IMR-90 (cell line): ENCODE measurements at regions not wholly inside any gene's neighbourhood (a gene's known extent, or its start where the extent isn't known, plus 50 kb on each side); places are given as distances from the start of the nearest gene placed in this dataset.

Experiments used
- ATAC-seq: fragments of 200-7000 bp; cut with Tn5 transposase; 2 replicates; pipeline ENCODE4 v1.9.1; 2020; ENCODE audit warnings: low read depth, mild to moderate bottlenecking, moderate library complexity
- BruUV-seq: library from RNA; stranded (reverse); fragments of 400-500 nt; replicated peaks from 2 replicates; lab custom pipeline; 2021; lab: Mats Ljungman, UMichigan
- CTCF ChIA-PET: fragments of 300-600 bp; formaldehyde crosslinking; extraction: SDS; loops from one replicate; lab custom pipeline; 2021; ENCODE audit warnings: antibody characterized with exemption; lab: Yijun Ruan, JAX
- POLR2A ChIA-PET: fragments of 300-600 bp; sonication (Branson Sonifier 250); formaldehyde crosslinking; loops from one replicate; lab custom pipeline; 2022; ENCODE audit warnings: antibody characterized with exemption; ENCODE audit not compliant: unreplicated experiment; lab: Charles Lee
- DNase-seq: peaks from one replicate; pipeline ENCODE4 v3.0.0; 2013
- H2AFZ ChIP-seq: replicated peaks from 2 replicates; pipeline ENCODE3; 2013; ENCODE audit warnings: low read length, mild to moderate bottlenecking; ENCODE audit not compliant: poor library complexity
- H2AK5ac ChIP-seq: 2 replicates; pipeline ENCODE4 v1.6.1; 2013; ENCODE audit warnings: low read depth, low read length, inconsistent platforms
- H2AK9ac ChIP-seq: replicated peaks from 2 replicates; pipeline ENCODE3; 2013; ENCODE audit warnings: mild to moderate bottlenecking, low read depth, low read length, moderate library complexity; ENCODE audit not compliant: poor library complexity
- H2BK120ac ChIP-seq: 2 replicates; pipeline ENCODE4 v1.6.1; 2013; ENCODE audit warnings: low read depth, low read length, inconsistent platforms
- H2BK15ac ChIP-seq: 3 replicates; pipeline ENCODE4 v1.6.1; 2013; ENCODE audit warnings: low read depth, low read length, inconsistent platforms
- H2BK20ac ChIP-seq: 2 replicates; pipeline ENCODE4 v1.6.1; 2013; ENCODE audit warnings: low read depth, mild to moderate bottlenecking, inconsistent platforms, low read length, moderate library complexity
- H2BK5ac ChIP-seq: 2 replicates; pipeline ENCODE4 v1.6.1; 2013; ENCODE audit warnings: mild to moderate bottlenecking, low read depth, low read length, inconsistent platforms; ENCODE audit not compliant: poor library complexity, severe bottlenecking
- H3K14ac ChIP-seq: replicated peaks from 2 replicates; pipeline ENCODE4 v1.6.1; 2013; ENCODE audit warnings: low read depth, low read length, inconsistent platforms
- H3K18ac ChIP-seq: 2 replicates; pipeline ENCODE4 v1.6.1; 2013; ENCODE audit warnings: low read depth, low read length, control low read depth
- H3K23ac ChIP-seq: 2 replicates; pipeline ENCODE4 v1.6.1; 2013; ENCODE audit warnings: low read depth, low read length, inconsistent platforms
- H3K27ac ChIP-seq: 2 replicates; pipeline ENCODE4 v1.5.1; 2013; ENCODE audit warnings: mild to moderate bottlenecking, control low read depth, low read length; ENCODE audit not compliant: insufficient read depth
- H3K27me3 ChIP-seq: 2 replicates; pipeline ENCODE4 v1.6.1; 2013; ENCODE audit warnings: low read length; ENCODE audit not compliant: control insufficient read depth, insufficient read depth
- H3K36me3 ChIP-seq: 2 replicates; pipeline ENCODE4 v1.6.1; 2013; ENCODE audit warnings: low read length, mixed read lengths; ENCODE audit not compliant: control insufficient read depth, insufficient read depth
- H3K4ac ChIP-seq: 2 replicates; pipeline ENCODE4 v1.6.1; 2013; ENCODE audit warnings: low read depth, low read length, inconsistent platforms
- H3K4me1 ChIP-seq: 2 replicates; pipeline ENCODE4 v1.6.1; 2013; ENCODE audit warnings: low read length, mixed read lengths; ENCODE audit not compliant: control insufficient read depth, insufficient read depth
- H3K4me2 ChIP-seq: 2 replicates; pipeline ENCODE4 v1.6.1; 2013; ENCODE audit warnings: low read depth, mild to moderate bottlenecking, control low read depth, low read length, moderate library complexity
- H3K4me3 ChIP-seq: 2 replicates; pipeline ENCODE4 v1.5.1; 2013; ENCODE audit warnings: low read depth, mild to moderate bottlenecking, control low read depth, low read length, moderate library complexity; ENCODE audit not compliant: insufficient read depth
- H3K56ac ChIP-seq: 2 replicates; pipeline ENCODE4 v1.6.1; 2013; ENCODE audit warnings: low read length, inconsistent platforms; ENCODE audit not compliant: insufficient read depth; ENCODE audit errors: extremely low read depth
- H3K79me1 ChIP-seq, 2 experiments: 2 replicates each; pipeline ENCODE4 v1.6.1; 2013; ENCODE audit warnings: low read length in 2 of 2, inconsistent platforms in 1 of 2, low read depth in 1 of 2
- H3K9ac ChIP-seq: 2 replicates; pipeline ENCODE4 v1.6.1; 2013; ENCODE audit warnings: low read depth, low read length, control low read depth
- H3K9me1 ChIP-seq: 2 replicates; pipeline ENCODE4 v1.6.1; 2013; ENCODE audit warnings: low read length, inconsistent platforms; ENCODE audit not compliant: insufficient read depth
- H3K9me3 ChIP-seq: 2 replicates; pipeline ENCODE4 v1.6.1; 2013; ENCODE audit warnings: low read length; ENCODE audit not compliant: control insufficient read depth, insufficient read depth
- H4K20me1 ChIP-seq: 2 replicates; pipeline ENCODE4 v1.6.1; 2013; ENCODE audit warnings: low read length, inconsistent platforms; ENCODE audit not compliant: insufficient read depth
- H4K5ac ChIP-seq: 2 replicates; pipeline ENCODE4 v1.6.1; 2013; ENCODE audit warnings: mild to moderate bottlenecking, low read depth, low read length, control low read depth
- H4K8ac ChIP-seq, 2 experiments: 2 replicates each; pipeline ENCODE4 v1.6.1; 2013; ENCODE audit warnings: low read depth in 2 of 2, low read length in 2 of 2, control low read depth in 1 of 2, inconsistent platforms in 1 of 2
- H4K91ac ChIP-seq: 2 replicates; pipeline ENCODE4 v1.6.1; 2013; ENCODE audit warnings: low read depth, low read length, inconsistent platforms; ENCODE audit not compliant: insufficient read depth
- BHLHE40 ChIP-seq: fragments of 150-350 bp; IDR thresholded peaks from 2 replicates; pipeline ENCODE4 v1.6.1; 2016; ENCODE audit warnings: mild to moderate bottlenecking, low read depth, low read length
- CEBPB ChIP-seq: IDR thresholded peaks from 2 replicates; pipeline ENCODE4 v1.6.1; 2012; ENCODE audit warnings: low read depth, low read length, improper control_type of control experiment
- CHD1 ChIP-seq: IDR thresholded peaks from 2 replicates; pipeline ENCODE4 v1.6.1; 2012; ENCODE audit warnings: low read depth, low read length, improper control_type of control experiment
- CTCF ChIP-seq: conservative IDR thresholded peaks from 2 replicates; pipeline ENCODE4 v1.5.1; 2012; ENCODE audit warnings: mild to moderate bottlenecking, low read depth, low read length, improper control_type of control experiment
- ELK1 ChIP-seq: fragments of 150-350 bp; IDR thresholded peaks from 2 replicates; pipeline ENCODE4 v1.6.1; 2016; ENCODE audit warnings: low read depth, mild to moderate bottlenecking, low read length, moderate library complexity, borderline replicate concordance
- FOS ChIP-seq: fragments of 150-350 bp; IDR thresholded peaks from 2 replicates; pipeline ENCODE4 v1.6.1; 2016; ENCODE audit warnings: low read depth, low read length
- MAFK ChIP-seq: IDR thresholded peaks from 2 replicates; pipeline ENCODE4 v1.6.1; 2012; ENCODE audit warnings: low read depth, low read length, improper control_type of control experiment
- MAZ ChIP-seq: IDR thresholded peaks from 2 replicates; pipeline ENCODE4 v1.6.1; 2012; ENCODE audit warnings: low read depth, mild to moderate bottlenecking, low read length, improper control_type of control experiment, moderate library complexity, borderline replicate concordance
- MXI1 ChIP-seq: IDR thresholded peaks from 2 replicates; pipeline ENCODE4 v1.6.1; 2012; ENCODE audit warnings: low read depth, mild to moderate bottlenecking, low read length, moderate library complexity, borderline replicate concordance
- NFE2L2 ChIP-seq: fragments of 150-350 bp; IDR thresholded peaks from 2 replicates; pipeline ENCODE4 v1.6.1; 2016; ENCODE audit warnings: low read depth, mild to moderate bottlenecking, low read length
- POLR2A ChIP-seq: IDR thresholded peaks from 2 replicates; pipeline ENCODE4 v1.6.1; 2012; ENCODE audit warnings: mild to moderate bottlenecking, low read depth, low read length
- RAD21 ChIP-seq: IDR thresholded peaks from 2 replicates; pipeline ENCODE4 v1.6.1; 2012; ENCODE audit warnings: low read length, improper control_type of control experiment
- RCOR1 ChIP-seq: IDR thresholded peaks from 2 replicates; pipeline ENCODE4 v1.6.1; 2012; ENCODE audit warnings: mild to moderate bottlenecking, low read length, improper control_type of control experiment; ENCODE audit not compliant: insufficient replicate concordance
- RFX5 ChIP-seq: IDR thresholded peaks from 2 replicates; pipeline ENCODE4 v1.8.0; 2012; ENCODE audit warnings: low read depth, mild to moderate bottlenecking, low read length, moderate library complexity
- SMC3 ChIP-seq: fragments of 150-350 bp; IDR thresholded peaks from 2 replicates; pipeline ENCODE4 v1.6.1; 2016; ENCODE audit warnings: low read depth, mild to moderate bottlenecking, antibody characterized with exemption, low read length, moderate library complexity
- USF2 ChIP-seq: fragments of 150-350 bp; IDR thresholded peaks from 2 replicates; pipeline ENCODE4 v1.6.1; 2017; ENCODE audit warnings: mild to moderate bottlenecking, antibody characterized with exemption, low read length, low read depth
- WGBS, 2 experiments: methylation state at CpG; one replicate each; pipeline versions ENCODE4 v1.1.5 to v1.1.7; 2013; ENCODE audit warnings: missing lambda C conversion rate in 2 of 2; ENCODE audit not compliant: insufficient read length in 1 of 2; ENCODE audit errors: extremely low coverage in 2 of 2; 5-methylcytosine and 5-hydroxymethylcytosine counted together
- dilution Hi-C: fragments of 300-500 bp; cut with HindIII; formaldehyde crosslinking; loops from one replicate; pipeline ENCODE4 v1.14.3; 2018; ENCODE audit warnings: low sequenced_read_pairs; ENCODE audit not compliant: unreplicated experiment
- in situ Hi-C: fragments of 300-500 bp; cut with MboI; formaldehyde crosslinking; loops from 3 replicates; pipeline ENCODE4 v1.14.3; 2019; ENCODE audit warnings: low sequenced_read_pairs, inconsistent platforms, mixed read lengths
- intact Hi-C: fragments of 100-400 bp; cut with micrococcal nuclease; formaldehyde crosslinking; loops from 2 replicates; pipeline ENCODE4 v1.10.0; 2022

GRCh38 chr1:78234496-78234895 lies 188.7 kb downstream of the GIPC2 start:
- no peak for DNase-seq

More at GRCh38 chr1:78234496-78234895, 188.7 kb downstream of the GIPC2 start:
- no peaks in the 10 kb centered on the region for H3K36me3 ChIP-seq
- no peak overlapping the region for H3K9ac ChIP-seq
- H2AK5ac ChIP-seq = no peak overlapping the region
- ChIA-PET POLR2A (no interaction called here), CTCF (interaction anchor here (0.5 kb wide), 1 partner anchor 324 kb away, joined by 5 read pairs; no protein-coding TSS in a partner anchor)
- ATAC-seq = no peak
- H2BK120ac ChIP-seq = no peak overlapping the region
- H3K4me2 ChIP-seq = no peak overlapping the region
- no peak overlapping the region for H4K5ac ChIP-seq
- intact Hi-C loops (no loop called here), in situ Hi-C loops (no loop called here), dilution Hi-C loops (no loop called here)
- H3K14ac ChIP-seq = no peak overlapping the region
- no peak overlapping the region for H3K4ac ChIP-seq
- no peaks in the 10 kb centered on the region for H3K9me1 ChIP-seq
- H2AK9ac ChIP-seq = no peak overlapping the region
- no peak overlapping the region for H2BK15ac ChIP-seq
- H2AFZ ChIP-seq = no peak overlapping the region
- TF ChIP-seq USF2 (no peak), SMC3 (no peak), RFX5 (no peak), FOS (no peak), MAZ (no peak), CEBPB (no peak), BHLHE40 (no peak), CHD1 (no peak), MAFK (no peak), RCOR1 (no peak), POLR2A (no peak), RAD21 (no peak), ELK1 (no peak), NFE2L2 (no peak), CTCF (no peak), MXI1 (no peak)
- no peak overlapping the region for H3K23ac ChIP-seq
- no peak overlapping the region for H4K8ac ChIP-seq
- no peak overlapping the region for H3K56ac ChIP-seq
- WGBS, 2 experiments = 80% methylated on average over 1 of the region's 3 CpGs; no CpG with 5 or more reads in 1 of the 2 experiments
- no peaks in the 10 kb centered on the region for H3K27me3 ChIP-seq
- H3K4me3 ChIP-seq = no peak overlapping the region
- H3K4me1 ChIP-seq = no peaks in the 10 kb centered on the region
- no TSS peak for BruUV-seq
- H3K9me3 ChIP-seq = no peaks in the 10 kb centered on the region
- H4K91ac ChIP-seq = no peak overlapping the region
- H3K18ac ChIP-seq = no peak overlapping the region
- no peak overlapping the region for H2BK5ac ChIP-seq
- no peaks in the 10 kb centered on the region for H3K79me1 ChIP-seq
- no peak overlapping the region for H3K27ac ChIP-seq
- H2BK20ac ChIP-seq = no peak overlapping the region
- H4K20me1 ChIP-seq = no peaks in the 10 kb centered on the region
